ENCODE measurements at regions not wholly inside any gene's neighbourhood (a gene's known extent, or its start where the extent isn't known, plus 50 kb on each side); places are given as distances from the start of the nearest gene placed in this dataset.

DNA sequence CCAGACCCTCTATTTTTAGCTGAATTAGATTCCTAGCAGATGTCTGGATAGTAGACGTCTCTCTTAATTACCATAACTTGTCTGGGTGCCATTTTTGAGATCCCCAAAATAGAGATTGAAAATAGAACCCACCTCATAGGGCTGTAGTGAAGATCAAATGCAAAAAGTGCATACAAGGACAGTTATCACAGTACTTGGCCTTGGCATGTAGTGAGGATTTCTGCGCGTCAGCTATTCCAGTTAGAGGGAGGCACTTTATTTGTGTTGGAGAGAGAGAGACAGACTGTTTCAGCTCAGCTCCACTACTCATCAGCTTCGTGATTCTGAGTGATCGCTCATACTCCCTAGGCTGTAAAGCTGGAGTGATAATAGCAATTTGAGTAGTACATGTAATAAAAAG, 59.6 kb upstream of the CDH13 start:
- H3K9me3 Mint-ChIP-seq: peaks cover 7 to 12% of the 10 kb centered on the region in 2 donors
- ATAC-seq (replicated peaks) (no peak), DNase-seq (no peak)
- H3K4me1 Mint-ChIP-seq: no peaks in the 10 kb centered on the region
- no peaks in the 10 kb centered on the region for H3K27me3 Mint-ChIP-seq
- H3K4me3 Mint-ChIP-seq: no peak overlapping the region
- no peak overlapping the region for H3K27ac Mint-ChIP-seq
- H3K36me3 Mint-ChIP-seq: no peaks in the 10 kb centered on the region

DNA sequence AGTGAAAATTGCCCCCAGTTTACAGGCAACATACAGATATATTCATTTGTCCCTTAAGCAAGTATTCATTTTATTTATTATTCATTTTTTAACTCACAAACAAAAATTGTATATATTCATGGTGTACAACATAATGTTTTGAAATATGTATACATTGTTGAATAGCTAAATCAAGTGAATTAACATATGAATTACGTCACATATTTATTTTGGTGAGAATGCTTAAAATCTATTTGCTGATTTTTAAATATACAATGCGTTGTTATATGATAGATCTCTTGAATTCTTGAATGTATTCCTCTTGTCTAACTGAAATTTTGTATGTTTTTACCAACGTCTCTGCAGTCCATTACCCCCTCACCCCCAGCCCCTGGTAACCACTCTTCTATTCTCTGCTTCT, 63.4 kb upstream of the CDH13 start:
- no peaks in the 10 kb centered on the region for H3K27me3 Mint-ChIP-seq
- DNase-seq (no peak), ATAC-seq (replicated peaks) (no peak)
- H3K4me1 Mint-ChIP-seq: no peaks in the 10 kb centered on the region
- H3K9me3 Mint-ChIP-seq: peaks cover 7 to 8% of the 10 kb centered on the region in 2 donors
- H3K4me3 Mint-ChIP-seq: no peak overlapping the region
- H3K27ac Mint-ChIP-seq: no peak overlapping the region
- no peaks in the 10 kb centered on the region for H3K36me3 Mint-ChIP-seq

DNA sequence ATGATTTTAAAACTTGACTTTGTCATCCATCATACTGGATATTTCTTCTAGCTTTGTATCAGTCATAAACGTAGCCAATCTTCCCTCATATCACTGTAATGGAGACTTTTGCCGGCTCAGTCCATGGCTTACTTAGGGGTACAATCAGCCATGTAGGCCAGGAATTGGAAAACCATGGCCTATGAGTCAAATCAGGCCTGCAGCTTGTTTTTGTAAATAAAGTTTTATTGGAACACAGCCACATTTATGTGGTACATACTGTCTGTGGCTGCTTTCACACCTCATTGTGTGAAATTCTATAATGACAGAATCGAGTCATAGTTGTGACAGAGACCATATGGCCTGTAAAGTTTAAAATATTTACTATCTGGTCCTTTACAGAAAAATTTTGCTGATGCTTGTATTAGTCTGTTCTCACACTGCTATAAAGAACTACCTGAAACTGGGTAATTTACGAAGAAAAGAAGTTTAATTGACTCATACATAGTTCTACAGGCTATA, 64.5 kb upstream of the CDH13 start:
- Mint-ChIP-seq H3K4me3 (no peak overlapping the region), H3K27ac (no peak overlapping the region), H3K4me1 (no peaks in the 10 kb centered on the region), H3K9me3 (peaks cover 7 to 10% of the 10 kb centered on the region in 2 donors), H3K36me3 (no peaks in the 10 kb centered on the region), H3K27me3 (peaks cover 0 to 4% of the 10 kb centered on the region in 2 donors)
- DNase-seq (no peak), ATAC-seq (replicated peaks) (no peak)

DNA sequence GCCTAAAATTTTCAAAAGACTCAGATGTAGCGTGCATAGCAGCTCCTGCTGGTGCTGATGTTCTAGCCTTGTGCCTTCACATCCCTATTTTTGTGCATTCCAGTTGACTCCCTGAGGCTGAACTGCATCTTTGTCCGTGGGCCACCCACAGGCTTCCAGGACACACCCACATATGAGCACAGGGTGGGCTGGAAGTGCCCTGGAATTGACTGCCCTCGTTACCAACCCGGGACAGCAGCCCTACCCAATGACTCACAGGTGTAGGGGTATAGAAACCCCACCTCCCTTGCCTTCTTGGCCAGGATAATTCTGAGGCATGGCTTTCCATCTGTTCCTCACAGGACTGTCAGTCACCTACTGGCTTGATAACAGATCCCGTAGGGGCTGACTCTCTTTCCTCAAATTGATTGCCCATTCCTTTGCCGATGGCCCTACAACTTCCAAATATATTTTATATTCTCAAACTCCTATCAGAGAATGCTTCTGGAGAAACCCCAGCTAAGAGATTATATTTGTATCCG, 65.9 kb upstream of the CDH13 start:
- H3K4me3 Mint-ChIP-seq: no peak overlapping the region
- H3K4me1 Mint-ChIP-seq: no peaks in the 10 kb centered on the region
- DNase-seq: no peak
- peaks cover 0 to 3% of the 10 kb centered on the region in 2 donors for H3K36me3 Mint-ChIP-seq
- ATAC-seq (replicated peaks): no peak
- peaks cover 0 to 4% of the 10 kb centered on the region in 2 donors for H3K27me3 Mint-ChIP-seq
- no peak overlapping the region for H3K27ac Mint-ChIP-seq
- peaks cover 12% of the 10 kb centered on the region in 2 donors for H3K9me3 Mint-ChIP-seq

DNA sequence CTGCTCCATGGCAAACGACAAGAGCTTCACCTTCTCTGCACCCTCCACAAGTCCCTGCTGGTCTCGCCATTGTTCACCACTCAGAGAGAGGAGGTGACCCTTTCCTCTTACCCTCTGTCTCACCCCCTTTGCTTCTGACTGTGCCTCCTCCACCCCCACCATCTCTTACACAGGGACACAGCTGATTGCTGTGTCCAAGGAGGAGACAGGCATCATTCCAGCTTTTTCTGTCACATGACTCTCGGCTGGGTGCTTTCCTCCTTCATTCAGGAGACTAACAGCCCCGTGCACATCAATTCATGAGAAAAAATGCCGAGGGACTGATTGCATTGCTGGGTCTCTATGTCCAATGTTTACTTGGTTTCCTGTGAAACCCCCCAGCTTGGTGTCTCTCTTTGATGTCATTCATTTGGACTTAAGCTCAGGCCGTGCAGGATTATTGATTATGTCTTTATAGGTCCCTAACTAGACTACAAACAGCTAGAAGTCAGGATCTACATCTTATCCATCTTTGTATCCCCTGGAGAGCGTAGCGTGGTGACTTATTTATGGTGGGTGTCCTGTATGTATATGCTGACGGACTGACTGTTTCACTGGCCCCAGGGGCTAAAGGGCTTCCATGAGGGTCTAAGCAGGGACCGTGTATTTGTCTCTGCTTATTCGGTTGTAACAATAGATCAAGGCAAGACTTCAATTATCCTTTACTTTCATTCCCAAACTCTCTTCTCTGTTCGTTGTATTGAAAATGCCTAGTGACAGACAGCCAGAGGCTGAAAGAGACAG, 82.2 kb upstream of the CDH13 start:
- Mint-ChIP-seq H3K36me3 (no peaks in the 10 kb centered on the region), H3K27ac (no peak overlapping the region), H3K4me3 (no peak overlapping the region), H3K4me1 (no peaks in the 10 kb centered on the region), H3K27me3 (peaks cover 8% of the 10 kb centered on the region in 2 donors), H3K9me3 (no peaks in the 10 kb centered on the region)
- ATAC-seq (replicated peaks) (no peak), DNase-seq (no peak)

DNA sequence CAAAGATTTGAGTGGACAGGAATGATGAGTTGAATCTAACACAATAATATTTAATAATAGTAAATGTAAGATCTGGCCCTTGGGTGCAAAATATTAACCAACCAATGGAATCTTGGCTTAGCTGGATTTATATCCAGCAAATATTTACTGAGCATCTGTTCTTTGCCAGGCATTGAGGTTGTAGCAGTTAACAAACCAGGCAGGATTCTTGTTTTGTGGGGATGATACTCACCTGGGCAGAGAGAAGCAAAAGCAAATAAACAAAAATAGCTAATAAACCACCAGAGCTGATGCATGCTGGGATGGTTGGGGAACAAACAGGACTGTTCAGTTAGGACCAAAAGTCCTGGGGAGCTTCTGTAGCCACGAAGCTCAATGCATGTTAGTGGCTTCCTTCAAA, 84.1 kb upstream of the CDH13 start:
- Mint-ChIP-seq H3K36me3 (no peaks in the 10 kb centered on the region), H3K27me3 (peaks cover 4 to 6% of the 10 kb centered on the region in 2 donors), H3K4me3 (no peak overlapping the region), H3K9me3 (no peaks in the 10 kb centered on the region), H3K27ac (no peak overlapping the region), H3K4me1 (no peaks in the 10 kb centered on the region)
- ATAC-seq (replicated peaks) (no peak), DNase-seq (no peak)

DNA sequence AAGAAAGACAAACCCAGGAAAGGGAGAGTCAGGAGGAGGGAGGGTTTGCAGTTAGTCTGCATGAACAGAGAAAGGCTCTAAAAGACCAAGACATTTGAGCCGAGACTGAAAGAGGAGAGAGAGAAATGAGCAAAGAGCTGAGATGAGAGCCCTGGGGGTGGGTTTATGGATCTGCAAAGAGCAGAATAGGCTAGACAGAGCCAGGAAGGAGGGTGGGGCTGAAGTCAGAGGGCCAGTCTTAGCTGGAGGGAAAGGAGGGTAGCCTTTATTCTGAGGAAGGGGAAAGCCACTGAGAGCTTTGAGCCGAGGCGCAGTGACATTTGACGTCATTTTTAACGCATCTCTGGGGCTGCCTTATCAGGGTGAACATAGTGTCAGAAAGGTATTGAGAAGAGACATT, 85.7 kb upstream of the CDH13 start:
- H3K27me3 Mint-ChIP-seq: peaks cover 4 to 6% of the 10 kb centered on the region in 2 donors
- H3K4me1 Mint-ChIP-seq: no peaks in the 10 kb centered on the region
- no peak overlapping the region for H3K27ac Mint-ChIP-seq
- no peaks in the 10 kb centered on the region for H3K9me3 Mint-ChIP-seq
- ATAC-seq (replicated peaks): no peak
- no peak overlapping the region for H3K4me3 Mint-ChIP-seq
- DNase-seq: no peak
- H3K36me3 Mint-ChIP-seq: no peaks in the 10 kb centered on the region

DNA sequence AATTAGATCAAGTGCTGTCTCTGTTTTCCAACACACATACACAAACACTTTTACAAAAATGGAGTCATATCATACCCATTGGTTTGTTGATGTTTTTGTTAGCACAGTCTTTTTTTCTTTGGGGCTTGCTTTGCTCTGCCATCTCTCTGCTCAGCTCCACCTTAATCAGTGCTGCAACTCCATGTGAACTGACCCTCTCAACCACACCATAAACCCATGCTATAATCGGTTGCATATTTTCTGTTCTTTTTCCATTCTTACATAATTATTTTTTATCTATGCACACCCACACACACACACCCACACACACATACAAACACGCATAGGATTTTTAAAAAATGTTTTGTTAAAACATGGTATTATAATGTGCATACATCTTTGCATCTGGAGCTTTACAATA, 91.0 kb upstream of the CDH13 start:
- Mint-ChIP-seq H3K27me3 (peaks cover 0 to 6% of the 10 kb centered on the region in 2 donors), H3K27ac (no peak overlapping the region), H3K36me3 (no peaks in the 10 kb centered on the region), H3K9me3 (peaks cover 0 to 1% of the 10 kb centered on the region in 2 donors), H3K4me1 (no peaks in the 10 kb centered on the region), H3K4me3 (no peak overlapping the region)
- no peak for ATAC-seq (replicated peaks)
- no peak for DNase-seq

DNA sequence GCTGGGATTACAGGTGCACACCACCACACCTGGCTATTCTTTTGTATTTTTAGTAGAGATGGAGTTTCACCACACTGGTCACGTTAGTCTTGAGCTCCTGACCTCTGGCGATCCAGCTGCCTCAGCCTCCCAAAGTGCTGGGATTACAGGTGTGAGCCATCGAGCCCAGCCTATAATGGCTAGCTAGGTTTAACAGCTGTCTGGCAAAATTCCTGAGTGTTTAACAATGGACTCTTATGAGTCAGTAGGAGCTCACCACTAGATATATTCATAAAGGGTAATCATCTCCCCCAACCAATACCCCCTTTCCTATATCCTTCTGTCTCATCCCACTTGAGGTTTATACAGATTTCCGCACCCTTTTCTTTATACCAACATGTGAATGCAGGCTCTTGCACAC, 91.5 kb upstream of the CDH13 start:
- no peak for DNase-seq
- Mint-ChIP-seq H3K4me1 (no peaks in the 10 kb centered on the region), H3K36me3 (no peaks in the 10 kb centered on the region), H3K27ac (no peak overlapping the region), H3K9me3 (peaks cover 0 to 3% of the 10 kb centered on the region in 2 donors), H3K27me3 (peaks cover 0 to 6% of the 10 kb centered on the region in 2 donors), H3K4me3 (no peak overlapping the region)
- no peak for ATAC-seq (replicated peaks)

DNA sequence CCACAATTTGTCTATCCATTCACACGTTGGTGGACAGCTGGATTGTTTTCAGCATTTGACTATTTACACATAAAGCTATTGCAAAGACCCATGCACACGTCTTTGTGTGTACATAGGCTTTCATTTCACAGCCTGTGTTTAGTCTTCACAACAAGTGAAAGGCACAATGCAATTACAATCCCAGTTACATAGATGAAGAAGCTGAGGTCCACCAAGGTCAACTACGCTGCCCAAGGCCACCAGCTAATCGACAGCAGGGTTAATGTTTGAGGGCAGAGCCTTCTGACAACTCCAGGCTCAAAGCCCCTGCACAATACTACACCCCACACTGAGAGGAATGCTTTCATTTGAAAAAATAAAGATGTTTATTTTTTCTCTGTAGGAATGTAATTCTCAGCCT, 93.6 kb upstream of the CDH13 start:
- Mint-ChIP-seq H3K9me3 (peaks cover 4 to 5% of the 10 kb centered on the region in 2 donors), H3K27ac (no peak overlapping the region), H3K36me3 (no peaks in the 10 kb centered on the region), H3K27me3 (no peaks in the 10 kb centered on the region), H3K4me1 (no peaks in the 10 kb centered on the region), H3K4me3 (no peak overlapping the region)
- ATAC-seq (replicated peaks) (no peak), DNase-seq (no peak)

DNA sequence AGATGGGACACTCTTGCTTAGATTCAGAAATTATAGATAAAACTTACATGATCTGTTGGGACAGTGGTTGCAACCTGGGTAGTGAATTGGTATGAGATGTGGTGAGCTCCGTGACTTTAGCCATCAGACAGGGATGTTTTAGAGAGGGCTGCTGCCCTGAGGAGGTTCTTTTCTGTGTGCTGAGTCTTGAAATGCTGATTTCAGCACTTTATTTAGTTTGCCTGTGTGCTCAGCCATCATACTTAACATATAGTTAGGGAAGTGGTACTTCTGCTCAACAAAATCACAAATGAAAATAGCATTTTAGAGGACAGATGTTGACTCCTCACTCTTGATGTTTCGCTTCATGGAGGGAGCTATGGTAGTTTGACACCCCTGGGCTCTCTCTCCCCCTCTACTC, 95.9 kb upstream of the CDH13 start:
- Mint-ChIP-seq H3K4me1 (no peaks in the 10 kb centered on the region), H3K27me3 (no peaks in the 10 kb centered on the region), H3K36me3 (no peaks in the 10 kb centered on the region), H3K4me3 (no peak overlapping the region), H3K9me3 (peaks cover 8% of the 10 kb centered on the region in 2 donors), H3K27ac (no peak overlapping the region)
- ATAC-seq (replicated peaks) (no peak), DNase-seq (no peak)

DNA sequence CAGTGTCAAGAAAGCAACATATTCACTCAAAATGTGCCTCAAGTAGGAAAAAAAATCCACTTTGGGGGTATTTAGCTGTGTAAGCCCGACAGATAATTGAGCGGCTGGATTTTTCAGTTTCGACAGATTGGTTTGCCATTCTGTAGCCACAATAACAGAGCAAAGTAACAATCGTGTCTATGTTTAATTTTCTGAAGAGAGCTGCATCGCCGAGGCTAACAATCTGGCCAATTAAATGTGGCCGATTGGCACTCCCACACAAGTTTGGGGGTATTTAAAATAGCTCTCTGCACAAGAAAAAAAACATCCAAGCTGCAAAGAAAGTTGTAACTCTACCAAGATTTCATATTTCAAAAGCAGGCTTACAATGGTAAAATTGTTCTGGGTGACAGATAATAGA, 99.7 kb upstream of the CDH13 start:
- H3K4me3 Mint-ChIP-seq: no peak overlapping the region
- no peaks in the 10 kb centered on the region for H3K27me3 Mint-ChIP-seq
- no peak for DNase-seq
- peaks cover 7 to 8% of the 10 kb centered on the region in 2 donors for H3K9me3 Mint-ChIP-seq
- H3K27ac Mint-ChIP-seq: no peak overlapping the region
- H3K36me3 Mint-ChIP-seq: no peaks in the 10 kb centered on the region
- no peaks in the 10 kb centered on the region for H3K4me1 Mint-ChIP-seq
- no peak for ATAC-seq (replicated peaks)

DNA sequence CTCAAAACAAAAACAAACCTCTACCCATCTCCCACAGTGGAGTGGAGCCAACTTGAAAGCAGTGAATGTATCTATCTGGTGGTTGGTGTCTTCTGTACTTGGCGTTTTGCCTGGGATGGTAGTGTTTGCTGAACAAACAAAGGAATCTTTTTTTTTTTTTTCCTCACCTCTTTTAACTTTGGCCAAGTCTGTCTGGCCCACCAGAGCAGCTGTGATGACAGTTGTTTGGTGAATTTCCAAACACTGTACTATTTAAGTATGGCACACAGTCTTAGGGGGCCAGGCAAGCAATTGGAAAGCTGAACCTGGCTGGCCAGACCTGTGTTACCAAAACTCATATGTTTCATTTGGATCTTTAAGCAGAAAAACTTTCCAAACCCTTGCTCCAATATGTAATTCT, 101.8 kb upstream of the CDH13 start:
- no peak overlapping the region for H3K27ac Mint-ChIP-seq
- H3K27me3 Mint-ChIP-seq: no peaks in the 10 kb centered on the region
- H3K4me1 Mint-ChIP-seq: no peaks in the 10 kb centered on the region
- peaks cover 5 to 8% of the 10 kb centered on the region in 2 donors for H3K9me3 Mint-ChIP-seq
- ATAC-seq (replicated peaks): no peak
- H3K36me3 Mint-ChIP-seq: no peaks in the 10 kb centered on the region
- H3K4me3 Mint-ChIP-seq: no peak overlapping the region
- no peak for DNase-seq

DNA sequence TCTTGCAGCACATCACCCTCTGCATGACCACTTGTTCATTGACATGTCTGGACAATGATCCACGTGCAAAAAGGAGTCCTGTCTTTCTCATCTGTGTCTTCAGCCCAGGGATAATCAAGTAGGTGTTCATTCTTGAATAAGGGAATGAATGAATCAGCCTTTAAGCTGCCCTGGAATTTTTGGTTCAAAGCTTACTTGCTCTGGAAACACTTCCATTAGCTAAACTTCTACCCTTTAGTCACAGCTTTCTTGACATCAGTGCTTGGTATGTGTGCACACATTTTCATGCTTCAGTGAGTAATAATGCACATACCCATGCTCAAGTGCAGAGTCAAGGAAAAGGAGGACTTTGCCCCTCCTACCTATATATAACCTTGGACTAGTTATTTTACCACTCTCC, 103.0 kb upstream of the CDH13 start:
- Mint-ChIP-seq H3K36me3 (no peaks in the 10 kb centered on the region), H3K4me3 (no peak overlapping the region), H3K27ac (no peak overlapping the region), H3K4me1 (no peaks in the 10 kb centered on the region), H3K27me3 (no peaks in the 10 kb centered on the region), H3K9me3 (peaks cover 3 to 4% of the 10 kb centered on the region in 2 donors)
- DNase-seq (no peak), ATAC-seq (replicated peaks) (no peak)

DNA sequence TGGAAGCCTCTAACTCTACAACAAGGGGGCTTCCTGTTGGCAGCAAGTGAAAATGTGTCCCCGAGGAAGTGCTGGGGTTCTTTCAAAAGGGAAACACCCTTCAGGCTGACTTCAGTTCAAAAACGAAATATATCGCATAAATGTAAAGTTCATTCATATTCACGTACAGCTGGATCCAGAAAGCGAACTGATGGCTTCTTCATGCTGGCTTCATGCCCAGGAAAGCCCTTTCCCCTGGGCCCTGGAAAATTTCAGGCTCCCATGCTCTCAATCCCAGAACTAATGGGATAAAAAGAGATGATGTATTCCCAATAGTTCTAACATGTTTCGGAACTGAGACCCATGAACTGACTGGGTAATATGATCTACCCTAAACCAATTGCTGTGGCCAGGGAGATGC, 104.7 kb upstream of the CDH13 start:
- no peaks in the 10 kb centered on the region for H3K27me3 Mint-ChIP-seq
- H3K4me3 Mint-ChIP-seq: no peak overlapping the region
- DNase-seq (no peak), ATAC-seq (replicated peaks) (no peak)
- H3K9me3 Mint-ChIP-seq: peaks cover 3 to 4% of the 10 kb centered on the region in 2 donors
- H3K36me3 Mint-ChIP-seq: no peaks in the 10 kb centered on the region
- no peaks in the 10 kb centered on the region for H3K4me1 Mint-ChIP-seq
- no peak overlapping the region for H3K27ac Mint-ChIP-seq
